ENCODE measurements at regions not wholly inside any gene's neighbourhood (a gene's known extent, or its start where the extent isn't known, plus 50 kb on each side); places are given as distances from the start of the nearest gene placed in this dataset.

DNA sequence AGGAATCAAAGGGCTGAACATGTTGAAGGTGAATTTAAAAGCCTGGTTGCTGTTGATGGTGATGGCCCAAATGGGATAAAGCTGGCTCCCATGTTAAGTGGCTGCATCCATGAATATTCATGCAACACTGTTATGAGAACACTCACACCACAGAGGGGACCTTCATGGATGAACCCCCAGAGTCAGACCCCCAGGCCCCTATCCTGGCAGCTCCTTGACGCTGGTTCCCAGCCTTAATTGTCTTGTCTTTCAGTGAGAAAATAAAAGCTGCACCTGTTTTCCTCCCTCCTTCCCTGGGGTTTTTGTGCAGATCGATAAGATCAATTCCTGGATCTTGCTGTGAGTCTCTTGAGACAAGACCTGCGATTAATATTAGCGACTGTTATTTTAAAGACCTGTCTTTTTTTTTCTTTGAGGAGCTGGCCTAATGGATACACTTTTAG lies 371.7 kb downstream of the ICE1 start:
- TF ChIP-seq, protein P1, sequence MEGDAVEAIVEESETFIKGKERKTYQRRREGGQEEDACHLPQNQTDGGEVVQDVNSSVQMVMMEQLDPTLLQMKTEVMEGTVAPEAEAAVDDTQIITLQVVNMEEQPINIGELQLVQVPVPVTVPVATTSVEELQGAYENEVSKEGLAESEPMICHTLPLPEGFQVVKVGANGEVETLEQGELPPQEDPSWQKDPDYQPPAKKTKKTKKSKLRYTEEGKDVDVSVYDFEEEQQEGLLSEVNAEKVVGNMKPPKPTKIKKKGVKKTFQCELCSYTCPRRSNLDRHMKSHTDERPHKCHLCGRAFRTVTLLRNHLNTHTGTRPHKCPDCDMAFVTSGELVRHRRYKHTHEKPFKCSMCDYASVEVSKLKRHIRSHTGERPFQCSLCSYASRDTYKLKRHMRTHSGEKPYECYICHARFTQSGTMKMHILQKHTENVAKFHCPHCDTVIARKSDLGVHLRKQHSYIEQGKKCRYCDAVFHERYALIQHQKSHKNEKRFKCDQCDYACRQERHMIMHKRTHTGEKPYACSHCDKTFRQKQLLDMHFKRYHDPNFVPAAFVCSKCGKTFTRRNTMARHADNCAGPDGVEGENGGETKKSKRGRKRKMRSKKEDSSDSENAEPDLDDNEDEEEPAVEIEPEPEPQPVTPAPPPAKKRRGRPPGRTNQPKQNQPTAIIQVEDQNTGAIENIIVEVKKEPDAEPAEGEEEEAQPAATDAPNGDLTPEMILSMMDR (IDR thresholded peaks at IDR 0.05; ENCODE audit: insufficient read depth, low read length, missing control alignments), result no peak
- DNase-seq (ENCODE audit: low read depth, low spot score), result no peak
- H3K4me3 ChIP-seq (ENCODE audit: low read depth, low read length), result no peak overlapping the region
- POLR2A ChIA-PET, result no interaction called here
- CTCF ChIA-PET, result no interaction called here

DNA sequence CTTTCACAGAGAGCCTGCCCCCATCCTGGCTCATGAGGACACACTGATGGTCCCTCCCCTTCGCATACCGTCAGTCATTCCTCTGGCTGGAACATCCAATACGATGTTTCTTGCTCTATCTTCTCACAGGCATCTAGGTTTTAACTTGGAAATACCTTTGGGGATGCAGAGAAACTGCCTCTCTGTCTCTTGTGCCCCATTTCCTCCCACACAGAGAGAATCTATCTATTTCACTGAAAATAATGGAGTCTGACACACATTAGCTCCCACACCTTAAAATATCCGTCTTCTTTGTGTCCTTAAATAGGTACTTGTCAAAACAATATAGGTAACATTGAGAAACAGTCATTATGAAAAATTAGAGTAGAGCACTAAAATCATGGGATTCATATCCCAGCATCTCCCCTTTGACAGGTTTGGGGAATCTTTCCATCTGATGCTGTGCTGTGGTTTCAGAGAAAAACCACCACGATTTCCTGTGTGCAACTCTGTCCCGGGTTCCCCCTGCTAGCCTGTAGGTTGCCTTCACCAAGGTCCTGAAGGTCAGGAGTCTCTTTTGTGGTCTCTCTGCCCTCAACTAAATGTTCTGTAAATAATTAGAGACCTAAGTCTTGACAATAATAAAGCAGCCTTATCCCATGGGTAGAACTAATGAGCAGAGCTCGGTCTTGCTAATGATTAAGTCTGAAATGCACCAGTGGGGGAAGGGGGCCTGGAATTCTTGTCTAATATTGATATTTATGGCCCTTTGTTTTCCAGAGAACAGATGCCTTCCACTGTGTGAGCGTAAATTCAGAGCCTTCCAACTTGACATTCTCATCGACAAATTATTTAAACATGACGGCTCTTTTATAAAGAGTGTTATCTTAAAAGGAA lies 371.0 kb downstream of the ICE1 start:
- H3K4me3 ChIP-seq (ENCODE audit: low read depth, low read length), result no peak overlapping the region
- POLR2A ChIA-PET, result no interaction called here
- TF ChIP-seq, protein P1 (IDR thresholded peaks at IDR 0.05; ENCODE audit: insufficient read depth, low read length, missing control alignments), result no peak
- DNase-seq (ENCODE audit: low read depth, low spot score), result no peak
- CTCF ChIA-PET, result no interaction called here

DNA sequence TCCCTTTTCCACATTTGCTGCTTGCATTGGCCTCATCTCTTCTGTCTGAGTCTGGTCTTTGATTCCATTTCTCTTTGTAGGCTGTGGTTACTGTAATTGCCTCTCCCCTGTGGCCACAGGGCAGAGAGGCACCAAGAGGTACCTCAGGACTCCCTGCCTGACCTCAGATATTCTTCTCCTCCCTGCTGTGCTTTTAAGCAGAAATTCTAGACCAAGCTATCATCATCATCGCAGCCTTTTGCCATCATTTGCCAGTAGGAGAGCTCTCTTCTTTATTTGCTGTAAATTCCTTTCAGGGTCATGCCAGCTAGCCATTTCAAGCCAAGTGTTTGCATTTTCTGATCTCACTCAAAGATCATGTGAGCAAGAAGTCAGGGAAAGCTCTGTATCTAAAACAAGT lies 369.6 kb downstream of the ICE1 start:
- TF ChIP-seq, protein P1 (IDR thresholded peaks at IDR 0.05; ENCODE audit: insufficient read depth, low read length, missing control alignments), result no peak
- H3K4me3 ChIP-seq (ENCODE audit: low read depth, low read length), result no peak overlapping the region
- no peak for DNase-seq (ENCODE audit: low read depth, low spot score)
- CTCF ChIA-PET, result no interaction called here
- POLR2A ChIA-PET, result no interaction called here

DNA sequence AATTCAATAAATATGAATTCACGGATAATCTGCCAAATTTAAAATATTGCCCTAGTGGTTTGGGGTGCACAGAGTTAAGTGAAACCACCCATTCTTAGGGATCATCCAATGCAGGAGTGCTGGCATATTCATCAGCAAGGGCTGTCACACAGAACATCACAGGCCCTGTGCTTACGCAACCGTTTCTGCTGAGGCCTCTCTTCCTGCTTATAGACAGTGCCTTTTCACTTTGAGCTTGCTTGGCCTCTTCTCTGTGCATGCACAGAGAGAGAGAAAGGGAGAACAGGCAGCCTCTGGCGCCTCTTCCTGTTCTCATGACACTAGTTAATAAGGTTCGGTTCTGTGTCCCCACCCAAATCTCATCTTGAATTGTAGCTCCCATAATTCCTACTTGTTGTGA lies 366.3 kb downstream of the ICE1 start:
- no peak overlapping the region for H3K4me3 ChIP-seq (ENCODE audit: low read depth, low read length)
- CTCF ChIA-PET, result no interaction called here
- POLR2A ChIA-PET, result no interaction called here
- DNase-seq (ENCODE audit: low read depth, low spot score), result no peak
- TF ChIP-seq, protein P1 (IDR thresholded peaks at IDR 0.05; ENCODE audit: insufficient read depth, low read length, missing control alignments), result no peak

DNA sequence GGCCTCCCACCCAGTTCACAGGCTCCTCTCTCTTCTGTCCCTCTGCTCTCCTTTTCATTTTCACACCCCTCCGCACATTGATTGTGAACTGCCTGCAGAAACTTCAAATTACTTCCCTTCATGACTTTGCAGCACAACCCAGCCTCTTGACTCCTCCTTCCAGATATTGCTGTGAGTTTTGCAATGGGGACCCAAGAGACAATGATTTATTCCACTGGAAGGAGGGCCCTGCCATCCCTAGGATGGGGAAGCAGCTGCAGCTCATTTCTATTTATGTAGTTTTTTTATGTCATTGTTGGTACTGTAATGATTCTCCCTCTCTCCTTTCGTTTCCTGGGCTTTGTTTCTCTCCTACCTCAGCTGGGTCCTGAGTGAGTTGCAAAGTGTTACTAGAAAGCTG lies 364.9 kb downstream of the ICE1 start:
- no peak overlapping the region for H3K4me3 ChIP-seq (ENCODE audit: low read depth, low read length)
- POLR2A ChIA-PET, result no interaction called here
- TF ChIP-seq, protein P1 (IDR thresholded peaks at IDR 0.05; ENCODE audit: insufficient read depth, low read length, missing control alignments), result no peak
- CTCF ChIA-PET, result no interaction called here
- no peak for DNase-seq (ENCODE audit: low read depth, low spot score)

DNA sequence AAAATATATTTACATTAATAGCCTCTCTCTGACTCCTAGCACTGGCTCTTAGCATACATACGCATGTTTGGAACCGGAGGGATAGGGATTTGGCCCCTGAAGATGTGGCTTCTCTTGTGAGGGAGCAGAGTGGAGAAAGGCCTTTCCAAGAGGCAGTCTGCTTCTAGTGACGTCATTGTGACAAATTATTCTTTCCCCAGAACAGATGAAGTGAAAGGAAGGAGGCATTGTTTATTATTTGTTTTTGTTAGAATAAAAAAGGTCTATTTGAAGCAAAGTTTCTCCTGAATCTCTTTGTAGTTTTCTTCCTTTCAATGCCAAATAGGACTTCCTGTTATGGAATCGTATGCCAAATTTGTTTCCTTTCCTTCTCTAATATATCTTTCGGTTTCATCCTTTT lies 361.6 kb downstream of the ICE1 start:
- no peak overlapping the region for H3K4me3 ChIP-seq (ENCODE audit: low read depth, low read length)
- no peak for DNase-seq (ENCODE audit: low read depth, low spot score)
- ChIA-PET POLR2A (no interaction called here), CTCF (no interaction called here)
- TF ChIP-seq, protein P1 (IDR thresholded peaks at IDR 0.05; ENCODE audit: insufficient read depth, low read length, missing control alignments), result no peak

Measured in AG04449 (cell line).